Spleen (tissue), 7 donors: ENCODE measurements at regions not wholly inside any gene's neighbourhood (a gene's known extent, or its start where the extent isn't known, plus 50 kb on each side); places are given as distances from the start of the nearest gene placed in this dataset.

Experiments
- POLR2A ChIP-seq, 3 donors: fragments of 450-650 bp; IDR thresholded peaks; one replicate each; pipeline ENCODE4 v1.5.1; 2017; ENCODE audit warnings: antibody characterized with exemption in 3 of 3, mild to moderate bottlenecking in 1 of 3
- POLR2AphosphoS5 ChIP-seq, 3 donors: sonication (generic); formaldehyde crosslinking; IDR thresholded peaks; one replicate each; pipeline ENCODE4 v1.5.1; 2017; ENCODE audit warnings: antibody characterized with exemption in 3 of 3
- TF ChIP-seq, protein P1 (sequence below), 11 experiments: fragments of 200-600 bp in 7 of 11; fragments of 450-650 bp in 4 of 11; sonication (generic) in 4 of 11; IDR thresholded peaks in 8 of 11; conservative IDR thresholded peaks in 3 of 11; 1 replicate in 7 of 11; 2 replicates in 4 of 11; pipeline versions ENCODE4 v1.4.0 to v1.8.0; 2016 to 2021; ENCODE audit warnings: antibody characterized with exemption in 11 of 11, inconsistent platforms in 4 of 11, mild to moderate bottlenecking in 1 of 11
- donor health status: DM: no; HTN: no; CAD: no; lungs with moderate emphysema.
- donor health status: DM: no; HTN: no; CAD: no.
- donor health status: DM: no; HTN: no; CAD: no.

DNA sequence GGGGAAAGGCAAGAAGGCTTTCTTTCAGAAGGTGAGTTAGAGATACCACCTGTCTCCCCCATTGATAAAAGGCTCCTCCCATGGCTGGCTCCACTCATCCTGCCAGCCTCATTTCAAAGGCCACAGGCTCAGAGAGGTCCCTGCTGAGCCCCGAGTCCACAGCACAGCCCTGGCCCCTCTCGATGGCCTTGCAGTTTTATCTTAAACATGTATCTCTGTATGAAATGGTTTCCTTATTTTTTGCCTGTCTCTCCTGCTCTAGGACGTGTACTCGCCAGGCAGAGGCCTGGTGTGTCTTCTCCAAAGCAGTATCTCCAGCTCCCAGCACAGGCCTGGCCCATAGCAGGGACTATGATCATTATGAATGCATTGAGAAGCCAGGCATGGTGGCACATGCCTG, 160.5 kb upstream of the NSMCE3 start:
- no peak for TF ChIP-seq POLR2A (IDR thresholded peaks at IDR 0.05)
- TF ChIP-seq, protein P1, sequence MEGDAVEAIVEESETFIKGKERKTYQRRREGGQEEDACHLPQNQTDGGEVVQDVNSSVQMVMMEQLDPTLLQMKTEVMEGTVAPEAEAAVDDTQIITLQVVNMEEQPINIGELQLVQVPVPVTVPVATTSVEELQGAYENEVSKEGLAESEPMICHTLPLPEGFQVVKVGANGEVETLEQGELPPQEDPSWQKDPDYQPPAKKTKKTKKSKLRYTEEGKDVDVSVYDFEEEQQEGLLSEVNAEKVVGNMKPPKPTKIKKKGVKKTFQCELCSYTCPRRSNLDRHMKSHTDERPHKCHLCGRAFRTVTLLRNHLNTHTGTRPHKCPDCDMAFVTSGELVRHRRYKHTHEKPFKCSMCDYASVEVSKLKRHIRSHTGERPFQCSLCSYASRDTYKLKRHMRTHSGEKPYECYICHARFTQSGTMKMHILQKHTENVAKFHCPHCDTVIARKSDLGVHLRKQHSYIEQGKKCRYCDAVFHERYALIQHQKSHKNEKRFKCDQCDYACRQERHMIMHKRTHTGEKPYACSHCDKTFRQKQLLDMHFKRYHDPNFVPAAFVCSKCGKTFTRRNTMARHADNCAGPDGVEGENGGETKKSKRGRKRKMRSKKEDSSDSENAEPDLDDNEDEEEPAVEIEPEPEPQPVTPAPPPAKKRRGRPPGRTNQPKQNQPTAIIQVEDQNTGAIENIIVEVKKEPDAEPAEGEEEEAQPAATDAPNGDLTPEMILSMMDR (IDR thresholded peaks at IDR 0.05 in 8 of 11, conservative IDR thresholded peaks at IDR 0.05 in 3 of 11): no peak
- TF ChIP-seq POLR2AphosphoS5 (IDR thresholded peaks at IDR 0.05): no peak
